Mesothelial cell of epicardium (in vitro differentiated cells): ENCODE measurements at regions not wholly inside any gene's neighbourhood (a gene's known extent, or its start where the extent isn't known, plus 50 kb on each side); places are given as distances from the start of the nearest gene placed in this dataset.
A peak's percentile ranks its signal among the peaks of the same experiment; 100 is the strongest.
"Not testable (repeated sequence)": the region's sequence is repeated elsewhere in the genome, so short reads cannot be mapped to it uniquely, and the experiment has no call there.

Source experiments
- DNase-seq, 2 experiments: peaks; one replicate each; pipeline ENCODE4 v3.0.0; 2021; ENCODE audit warnings: low spot score in 2 of 2; ENCODE audit not compliant: unreplicated experiment in 2 of 2
- H3K27ac Mint-ChIP-seq: 2 replicates; pipeline ENCODE4 v1.8.0; 2021; ENCODE audit warnings: mixed read lengths
- H3K27me3 Mint-ChIP-seq: 2 replicates; pipeline ENCODE4 v1.8.0; 2021; ENCODE audit warnings: low read depth, mixed read lengths
- H3K36me3 Mint-ChIP-seq: 2 replicates; pipeline ENCODE4 v1.8.0; 2021; ENCODE audit warnings: mixed read lengths
- H3K4me1 Mint-ChIP-seq: 2 replicates; pipeline ENCODE4 v1.8.0; 2021; ENCODE audit warnings: mixed read lengths
- H3K4me3 Mint-ChIP-seq: 2 replicates; pipeline ENCODE4 v1.8.0; 2021; ENCODE audit warnings: mild to moderate bottlenecking, moderate library complexity, mixed read lengths
- H3K9me3 Mint-ChIP-seq: 2 replicates; pipeline ENCODE4 v1.8.0; 2021; ENCODE audit warnings: mixed read lengths
- CTCF ChIP-seq: fragments of 200-600 bp; sonication (generic); IDR thresholded peaks from one replicate; pipeline ENCODE4 v1.5.0; 2021; ENCODE audit warnings: antibody characterized with exemption; ENCODE audit not compliant: unreplicated experiment

- Mint-ChIP-seq H3K4me3 (no peak overlapping the region), H3K27me3 (peaks cover 2% of the 10 kb centered on the region), H3K9me3 (no peaks in the 10 kb centered on the region), H3K4me1 (no peaks in the 10 kb centered on the region), H3K27ac (no peak overlapping the region), H3K36me3 (no peaks in the 10 kb centered on the region)
- no peak for DNase-seq
- TF ChIP-seq CTCF, result peak; percentile 2
Observed at GRCh38 chr10:109774121-109774440, 149.2 kb downstream of the XPNPEP1 start.

GRCh38 chr10:109773288-109774120 is 149.8 kb downstream of the XPNPEP1 start:
- no peaks in the 10 kb centered on the region for H3K36me3 Mint-ChIP-seq
- no peaks in the 10 kb centered on the region for H3K9me3 Mint-ChIP-seq
- TF ChIP-seq CTCF, result peak; percentile 59
- DNase-seq, result no peak
- no peaks in the 10 kb centered on the region for H3K4me1 Mint-ChIP-seq
- no peak overlapping the region for H3K4me3 Mint-ChIP-seq
- H3K27me3 Mint-ChIP-seq, result peaks cover 2% of the 10 kb centered on the region
- no peak overlapping the region for H3K27ac Mint-ChIP-seq

GRCh38 chr10:109770663-109771062 is 152.6 kb downstream of the XPNPEP1 start:
- no peaks in the 10 kb centered on the region for H3K36me3 Mint-ChIP-seq
- no peaks in the 10 kb centered on the region for H3K9me3 Mint-ChIP-seq
- no peak for DNase-seq
- H3K27me3 Mint-ChIP-seq, result no peaks in the 10 kb centered on the region
- no peak overlapping the region for H3K4me3 Mint-ChIP-seq
- no peak overlapping the region for H3K27ac Mint-ChIP-seq
- TF ChIP-seq CTCF, result no peak
- no peaks in the 10 kb centered on the region for H3K4me1 Mint-ChIP-seq

GRCh38 chr10:109769966-109770365 is 153.3 kb downstream of the XPNPEP1 start:
- no peak overlapping the region for H3K4me3 Mint-ChIP-seq

GRCh38 chr10:109765838-109766237 is 157.5 kb downstream of the XPNPEP1 start:
- no peaks in the 10 kb centered on the region for H3K36me3 Mint-ChIP-seq
- peaks cover 1% of the 10 kb centered on the region for H3K27me3 Mint-ChIP-seq
- no peak for TF ChIP-seq CTCF
- no peak overlapping the region for H3K27ac Mint-ChIP-seq
- no peak for DNase-seq
- no peaks in the 10 kb centered on the region for H3K9me3 Mint-ChIP-seq
- no peaks in the 10 kb centered on the region for H3K4me1 Mint-ChIP-seq
- no peak overlapping the region for H3K4me3 Mint-ChIP-seq

More at GRCh38 chr10:109769966-109770365, 153.3 kb downstream of the XPNPEP1 start:
- TF ChIP-seq CTCF, result no peak
- Mint-ChIP-seq H3K4me1 (no peaks in the 10 kb centered on the region), H3K27ac (no peak overlapping the region), H3K36me3 (no peaks in the 10 kb centered on the region), H3K9me3 (no peaks in the 10 kb centered on the region), H3K27me3 (no peaks in the 10 kb centered on the region)
- no peak for DNase-seq

- Mint-ChIP-seq H3K36me3 (no peaks in the 10 kb centered on the region), H3K27me3 (peaks cover 1% of the 10 kb centered on the region), H3K27ac (no peak overlapping the region), H3K9me3 (no peaks in the 10 kb centered on the region), H3K4me1 (no peaks in the 10 kb centered on the region), H3K4me3 (no peak overlapping the region)
- DNase-seq, result no peak
- TF ChIP-seq CTCF, result no peak
Observed at GRCh38 chr10:109762555-109762954, 160.8 kb downstream of the XPNPEP1 start.

DNA sequence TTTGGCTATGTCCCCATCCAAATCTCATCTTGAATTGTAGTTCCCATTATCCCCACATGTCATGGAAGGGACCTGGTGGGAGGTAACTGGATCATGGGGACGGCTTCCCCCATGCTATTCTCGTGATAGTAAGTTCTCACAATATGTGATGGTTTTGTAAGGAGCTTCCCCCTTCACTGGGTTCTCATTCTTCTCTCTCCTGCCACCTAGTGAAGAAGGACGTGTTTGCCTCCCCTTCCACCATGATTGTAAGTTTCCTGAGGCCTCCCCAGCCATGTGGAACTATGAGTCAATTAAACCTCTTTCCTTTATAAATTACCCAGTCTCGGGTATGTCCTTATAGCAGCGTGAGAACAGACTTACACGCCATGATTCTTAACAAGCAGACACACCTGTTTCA is 165.6 kb downstream of the XPNPEP1 start:
- DNase-seq, H3K27ac Mint-ChIP-seq, H3K4me3 Mint-ChIP-seq, H3K4me1 Mint-ChIP-seq, H3K27me3 Mint-ChIP-seq, H3K9me3 Mint-ChIP-seq, H3K36me3 Mint-ChIP-seq: not testable (repeated sequence)
